ENCODE measurements at regions not wholly inside any gene's neighbourhood (a gene's known extent, or its start where the extent isn't known, plus 50 kb on each side); places are given as distances from the start of the nearest gene placed in this dataset.

DNA sequence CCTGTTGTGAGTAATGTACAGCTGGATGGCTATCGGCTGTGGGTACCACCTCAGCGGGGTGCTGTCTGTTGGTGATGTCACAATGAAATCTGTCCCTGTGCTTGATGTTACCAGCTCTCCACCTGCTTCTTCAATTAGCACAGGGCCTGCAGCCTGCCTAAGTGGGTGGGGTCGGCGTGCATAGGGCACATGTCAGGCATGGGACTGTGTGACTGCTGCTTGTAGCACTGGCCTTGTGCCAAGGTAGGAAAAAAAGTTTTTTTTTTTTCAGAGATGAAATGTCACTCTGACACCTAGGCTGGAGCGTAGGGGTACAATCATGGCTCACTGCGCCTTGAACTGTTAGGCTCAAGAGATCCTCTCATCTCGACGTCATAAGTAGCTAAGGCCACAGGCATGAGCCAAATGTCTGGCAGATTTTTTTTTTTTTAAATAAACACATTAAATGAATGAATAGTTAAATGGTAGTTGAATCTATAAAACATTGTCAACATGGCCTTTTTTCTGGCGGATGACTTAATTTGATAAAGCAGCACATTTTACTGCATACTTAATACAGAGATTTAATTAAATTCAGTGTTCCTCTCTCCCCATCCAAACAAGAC is 222.5 kb downstream of the NXNL2 start:
- TF ChIP-seq ZNF513 (tag by site-specific recombination; IDR thresholded peaks at IDR 0.05) (no peak), HOXD13 (CRISPR knock-in tag; IDR thresholded peaks at IDR 0.05; ENCODE audit: borderline replicate concordance) (no peak), ZNF530 (tag by site-specific recombination; IDR thresholded peaks at IDR 0.05; ENCODE audit: low read depth) (no peak), GLI4 (tag by site-specific recombination; IDR thresholded peaks at IDR 0.05) (no peak), PRDM1 (tag by site-specific recombination; IDR thresholded peaks at IDR 0.05) (no peak), ZBTB21 (tag by site-specific recombination; IDR thresholded peaks at IDR 0.05) (no peak), ZNF248 (tag by site-specific recombination; IDR thresholded peaks at IDR 0.05) (no peak), SP3 (tag by site-specific recombination; IDR thresholded peaks at IDR 0.05) (no peak), ZSCAN16 (tag by site-specific recombination; IDR thresholded peaks at IDR 0.05) (no peak), ZNF274 (IDR thresholded peaks at IDR 0.05; ENCODE audit: low read length) (no peak), ZNF274 (tag by site-specific recombination; IDR thresholded peaks at IDR 0.05; ENCODE audit: borderline replicate concordance) (no peak), ZNF221 (tag by site-specific recombination; IDR thresholded peaks at IDR 0.05; ENCODE audit: borderline replicate concordance) (no peak), ZBTB1 (tag by site-specific recombination; IDR thresholded peaks at IDR 0.05) (no peak)
- TF ChIP-seq, protein P1, sequence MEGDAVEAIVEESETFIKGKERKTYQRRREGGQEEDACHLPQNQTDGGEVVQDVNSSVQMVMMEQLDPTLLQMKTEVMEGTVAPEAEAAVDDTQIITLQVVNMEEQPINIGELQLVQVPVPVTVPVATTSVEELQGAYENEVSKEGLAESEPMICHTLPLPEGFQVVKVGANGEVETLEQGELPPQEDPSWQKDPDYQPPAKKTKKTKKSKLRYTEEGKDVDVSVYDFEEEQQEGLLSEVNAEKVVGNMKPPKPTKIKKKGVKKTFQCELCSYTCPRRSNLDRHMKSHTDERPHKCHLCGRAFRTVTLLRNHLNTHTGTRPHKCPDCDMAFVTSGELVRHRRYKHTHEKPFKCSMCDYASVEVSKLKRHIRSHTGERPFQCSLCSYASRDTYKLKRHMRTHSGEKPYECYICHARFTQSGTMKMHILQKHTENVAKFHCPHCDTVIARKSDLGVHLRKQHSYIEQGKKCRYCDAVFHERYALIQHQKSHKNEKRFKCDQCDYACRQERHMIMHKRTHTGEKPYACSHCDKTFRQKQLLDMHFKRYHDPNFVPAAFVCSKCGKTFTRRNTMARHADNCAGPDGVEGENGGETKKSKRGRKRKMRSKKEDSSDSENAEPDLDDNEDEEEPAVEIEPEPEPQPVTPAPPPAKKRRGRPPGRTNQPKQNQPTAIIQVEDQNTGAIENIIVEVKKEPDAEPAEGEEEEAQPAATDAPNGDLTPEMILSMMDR (tag by site-specific recombination; IDR thresholded peaks at IDR 0.05) = no peak
- ChIA-PET POLR2A (no interaction called here), CTCF (no interaction called here)
- Histone ChIP-seq H3K9me3 (ENCODE audit: control insufficient read depth, insufficient read depth, low read depth, low read length) (no peaks in the 10 kb centered on the region), H3K4me3 (ENCODE audit: low read depth, low read length) (no peak overlapping the region), H3K27ac (ENCODE audit: extremely low read depth, low read depth, low read length) (no peak overlapping the region), H3K4me1 (ENCODE audit: control insufficient read depth, insufficient read depth, low read length) (no peaks in the 10 kb centered on the region), H3K36me3 (ENCODE audit: control insufficient read depth in 2 of 2, insufficient read depth in 1 of 2, low read length in 2 of 2) (no peaks in the 10 kb centered on the region)

DNA sequence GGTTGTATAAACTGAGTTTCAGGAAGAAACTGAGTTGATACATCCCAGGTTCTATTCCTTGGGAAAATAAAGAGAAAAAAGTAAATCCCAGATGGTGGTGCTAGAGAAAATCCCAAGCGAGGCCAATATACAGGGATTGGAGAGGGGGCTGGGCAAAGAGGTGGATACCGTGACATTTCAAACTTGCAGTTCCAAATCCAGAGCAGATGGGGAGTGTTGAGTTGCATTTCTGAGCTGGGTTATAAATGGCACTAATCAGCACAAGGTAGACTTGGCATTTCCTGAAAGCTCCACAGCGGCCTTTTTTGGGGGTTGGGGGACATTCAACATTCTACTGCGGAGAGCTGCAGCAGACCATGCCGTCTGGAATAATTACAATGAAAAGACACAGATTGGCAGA is 224.4 kb downstream of the NXNL2 start:
- H3K9me3 ChIP-seq (ENCODE audit: control insufficient read depth, insufficient read depth, low read depth, low read length) = no peaks in the 10 kb centered on the region
- H3K4me1 ChIP-seq (ENCODE audit: control insufficient read depth, insufficient read depth, low read length) = no peaks in the 10 kb centered on the region
- H3K4me3 ChIP-seq (ENCODE audit: low read depth, low read length) = no peak overlapping the region
- POLR2A ChIA-PET = no interaction called here
- CTCF ChIA-PET = interaction anchor here (0.6 kb wide), 1 partner anchor 51 kb away, joined by 3 read pairs; no protein-coding TSS in a partner anchor
- H3K36me3 ChIP-seq (ENCODE audit: control insufficient read depth in 2 of 2, insufficient read depth in 1 of 2, low read length in 2 of 2) = no peaks in the 10 kb centered on the region
- H3K27ac ChIP-seq (ENCODE audit: extremely low read depth, low read depth, low read length) = no peak overlapping the region
- no peak for TF ChIP-seq ZNF121 (tag by site-specific recombination; IDR thresholded peaks at IDR 0.05)
- no peak for TF ChIP-seq ZNF548 (tag by site-specific recombination; IDR thresholded peaks at IDR 0.05)
- no peak for TF ChIP-seq ZBTB21 (tag by site-specific recombination; IDR thresholded peaks at IDR 0.05)
- TF ChIP-seq, protein P1 (tag by site-specific recombination; IDR thresholded peaks at IDR 0.05) = no peak
- no peak for TF ChIP-seq ZNF391 (tag by site-specific recombination; IDR thresholded peaks at IDR 0.05; ENCODE audit: borderline replicate concordance, low read depth)
- no peak for TF ChIP-seq ZNF311 (tag by site-specific recombination; IDR thresholded peaks at IDR 0.05; ENCODE audit: borderline replicate concordance)
- no peak for TF ChIP-seq ZNF133 (tag by site-specific recombination; IDR thresholded peaks at IDR 0.05)
- no peak for TF ChIP-seq ZNF585B (tag by site-specific recombination; IDR thresholded peaks at IDR 0.05)
